ENCODE measurements at regions not wholly inside any gene's neighbourhood (a gene's known extent, or its start where the extent isn't known, plus 50 kb on each side); places are given as distances from the start of the nearest gene placed in this dataset.
"Not testable (repeated sequence)": the region's sequence is repeated elsewhere in the genome, so short reads cannot be mapped to it uniquely, and the experiment has no call there.

GRCh38 chr11:12585861-12586260, 88.4 kb upstream of the TEAD1 start:
- DNase-seq (ENCODE audit: low read depth), result peak; percentile 47

- no peak for DNase-seq (ENCODE audit: low read depth)
These were observed 86.8 kb upstream of the TEAD1 start for GRCh38 chr11:12587333-12587991.

- no peak for DNase-seq (ENCODE audit: low read depth)
These were observed 82.5 kb upstream of the TEAD1 start for GRCh38 chr11:12591706-12592105.

GRCh38 chr11:12592283-12592682, 81.9 kb upstream of the TEAD1 start:
- DNase-seq (ENCODE audit: low read depth), result no peak

GRCh38 chr11:12595089-12595847, 79.0 kb upstream of the TEAD1 start:
- DNase-seq (ENCODE audit: low read depth), result not testable (repeated sequence)

- no peak for DNase-seq (ENCODE audit: low read depth)
These were observed 75.6 kb upstream of the TEAD1 start for GRCh38 chr11:12598330-12599256.

GRCh38 chr11:12599408-12600143, 74.6 kb upstream of the TEAD1 start:
- DNase-seq (ENCODE audit: low read depth), result no peak

- no peak for DNase-seq (ENCODE audit: low read depth)
These were observed 73.4 kb upstream of the TEAD1 start for GRCh38 chr11:12600829-12601228.

GRCh38 chr11:12602421-12602820, 71.8 kb upstream of the TEAD1 start:
- no peak for DNase-seq (ENCODE audit: low read depth)

- DNase-seq (ENCODE audit: low read depth), result no peak
These were observed 70.8 kb upstream of the TEAD1 start for GRCh38 chr11:12603143-12604088.

- DNase-seq (ENCODE audit: low read depth), result no peak
These were observed 69.6 kb upstream of the TEAD1 start for GRCh38 chr11:12604557-12605153.

- DNase-seq (ENCODE audit: low read depth), result peak; percentile 86
These were observed 67.6 kb upstream of the TEAD1 start for GRCh38 chr11:12606597-12606996.

- DNase-seq (ENCODE audit: low read depth), result not testable (repeated sequence)
These were observed 65.5 kb upstream of the TEAD1 start for GRCh38 chr11:12608678-12609077.

GRCh38 chr11:12611352-12611751, 62.9 kb upstream of the TEAD1 start:
- no peak for DNase-seq (ENCODE audit: low read depth)

GRCh38 chr11:12617632-12618031, 56.6 kb upstream of the TEAD1 start:
- DNase-seq (ENCODE audit: low read depth), result no peak

GRCh38 chr11:12618743-12619540, 55.3 kb upstream of the TEAD1 start:
- DNase-seq (ENCODE audit: low read depth), result no peak

GRCh38 chr11:12623869-12624268, 50.4 kb upstream of the TEAD1 start:
- DNase-seq (ENCODE audit: low read depth), result no peak
